ENCODE measurements at regions not wholly inside any gene's neighbourhood (a gene's known extent, or its start where the extent isn't known, plus 50 kb on each side); places are given as distances from the start of the nearest gene placed in this dataset.

- TF ChIP-seq POLR2A (IDR thresholded peaks at IDR 0.05) (no peak), CTCF (IDR thresholded peaks at IDR 0.05) (no peak)
These were observed 284.4 kb upstream of the IGF1R start for GRCh38 chr15:98363955-98364354.
